ENCODE measurements at regions not wholly inside any gene's neighbourhood (a gene's known extent, or its start where the extent isn't known, plus 50 kb on each side); places are given as distances from the start of the nearest gene placed in this dataset.

GRCh38 chr2:6309415-6310255 is 556.1 kb downstream of the CMPK2 start:
- TF ChIP-seq CTCF (conservative IDR thresholded peaks at IDR 0.05), result no peak
- TF ChIP-seq EZH2 (IDR thresholded peaks at IDR 0.05; ENCODE audit: low read depth), result no peak

Data from PC-9 (cell line).